Lower lobe of right lung (tissue), 2 donors: ENCODE measurements at regions not wholly inside any gene's neighbourhood (a gene's known extent, or its start where the extent isn't known, plus 50 kb on each side); places are given as distances from the start of the nearest gene placed in this dataset.

ENCODE experiments used
- ATAC-seq, 2 donors: fragments of 200-7000 bp; cut with Tn5 transposase; one replicate each; pipeline ENCODE4 v1.9.1; 2020 to 2022; ENCODE audit warnings: mild to moderate bottlenecking in 2 of 2, moderate library complexity in 2 of 2
- DNase-seq: peaks from one replicate; pipeline ENCODE4 v3.0.0-alpha.2; 2020
- H3K27ac ChIP-seq: fragments of 200-600 bp; one replicate; pipeline ENCODE4 v1.8.0; 2022
- H3K27me3 ChIP-seq: fragments of 200-600 bp; one replicate; pipeline ENCODE4 v1.8.0; 2022; ENCODE audit warnings: low read depth
- H3K36me3 ChIP-seq: fragments of 200-600 bp; one replicate; pipeline ENCODE4 v1.8.0; 2022; ENCODE audit warnings: mild to moderate bottlenecking
- H3K4me1 ChIP-seq: fragments of 200-600 bp; one replicate; pipeline ENCODE4 v1.8.0; 2022
- H3K4me3 ChIP-seq: fragments of 200-600 bp; one replicate; pipeline ENCODE4 v1.8.0; 2022; ENCODE audit warnings: mild to moderate bottlenecking
- H3K9me3 ChIP-seq: fragments of 200-600 bp; one replicate; pipeline ENCODE4 v1.8.0; 2022
- CTCF ChIP-seq: fragments of 200-600 bp; IDR thresholded peaks from one replicate; pipeline ENCODE4 v1.8.0; 2022; ENCODE audit warnings: antibody characterized with exemption, mild to moderate bottlenecking
- intact Hi-C: fragments of 100-400 bp; cut with DNase I; formaldehyde crosslinking; loops from one replicate; pipeline ENCODE4 v1.11.0; 2022
- donor health status: DM: no; HTN: yes; CAD: no; lungs with severe emphysema.

GRCh38 chr9:115278326-115279035, 160.5 kb upstream of the TNC start:
- intact Hi-C loops, result no loop called here
- no peak for ATAC-seq
- no peak for TF ChIP-seq CTCF

GRCh38 chr9:115283395-115283794, 165.4 kb upstream of the TNC start:
- no peaks in the 10 kb centered on the region for H3K4me1 ChIP-seq
- DNase-seq, result no peak
- H3K27ac ChIP-seq, result no peak overlapping the region
- ATAC-seq, result no peak
- intact Hi-C loops, result no loop called here
- no peaks in the 10 kb centered on the region for H3K27me3 ChIP-seq
- H3K4me3 ChIP-seq, result no peak overlapping the region
- no peak for TF ChIP-seq CTCF
- no peaks in the 10 kb centered on the region for H3K9me3 ChIP-seq
- no peaks in the 10 kb centered on the region for H3K36me3 ChIP-seq

More at GRCh38 chr9:115278326-115279035, 160.5 kb upstream of the TNC start:
- Histone ChIP-seq H3K36me3 (no peaks in the 10 kb centered on the region), H3K27me3 (no peaks in the 10 kb centered on the region), H3K4me1 (no peaks in the 10 kb centered on the region), H3K27ac (no peak overlapping the region), H3K9me3 (no peaks in the 10 kb centered on the region), H3K4me3 (no peak overlapping the region)
- DNase-seq, result no peak

- H3K27me3 ChIP-seq, result no peaks in the 10 kb centered on the region
- TF ChIP-seq CTCF, result no peak
- intact Hi-C loops, result no loop called here
- no peaks in the 10 kb centered on the region for H3K4me1 ChIP-seq
- no peak overlapping the region for H3K4me3 ChIP-seq
- H3K36me3 ChIP-seq, result no peaks in the 10 kb centered on the region
- no peaks in the 10 kb centered on the region for H3K9me3 ChIP-seq
- H3K27ac ChIP-seq, result no peak overlapping the region
- ATAC-seq, result no peak
- DNase-seq, result no peak
These were observed 167.9 kb upstream of the TNC start for GRCh38 chr9:115285836-115286235.

GRCh38 chr9:115286411-115286810, 168.5 kb upstream of the TNC start:
- no peak for DNase-seq
- no peak overlapping the region for H3K4me3 ChIP-seq
- no peak overlapping the region for H3K27ac ChIP-seq
- intact Hi-C loops, result no loop called here
- no peak for TF ChIP-seq CTCF
- H3K4me1 ChIP-seq, result peaks cover 4% of the 10 kb centered on the region
- no peaks in the 10 kb centered on the region for H3K27me3 ChIP-seq
- H3K9me3 ChIP-seq, result no peaks in the 10 kb centered on the region
- no peak for ATAC-seq
- H3K36me3 ChIP-seq, result no peaks in the 10 kb centered on the region

- no peaks in the 10 kb centered on the region for H3K9me3 ChIP-seq
- no peaks in the 10 kb centered on the region for H3K36me3 ChIP-seq
- peaks cover 5% of the 10 kb centered on the region for H3K4me1 ChIP-seq
- no peak overlapping the region for H3K4me3 ChIP-seq
- H3K27me3 ChIP-seq, result no peaks in the 10 kb centered on the region
- intact Hi-C loops, result no loop called here
- no peak overlapping the region for H3K27ac ChIP-seq
- no peak for TF ChIP-seq CTCF
- DNase-seq, result no peak
- ATAC-seq, result no peak
These were observed 171.8 kb upstream of the TNC start for GRCh38 chr9:115289757-115290208.
